ENCODE measurements at regions not wholly inside any gene's neighbourhood (a gene's known extent, or its start where the extent isn't known, plus 50 kb on each side); places are given as distances from the start of the nearest gene placed in this dataset.

- Mint-ChIP-seq H3K4me3 (no peak overlapping the region), H3K9me3 (no peaks in the 10 kb centered on the region), H3K27me3 (ENCODE audit: low read depth) (no peaks in the 10 kb centered on the region), H3K36me3 (ENCODE audit: low read depth) (no peaks in the 10 kb centered on the region), H3K4me1 (no peaks in the 10 kb centered on the region), H3K27ac (no peak overlapping the region)
- no peak for TF ChIP-seq CTCF (IDR thresholded peaks at IDR 0.05; ENCODE audit: unreplicated experiment in 3 of 3)
Measured at GRCh38 chr1:106502659-106503058, 553.8 kb upstream of the PRMT6 start.

GRCh38 chr1:106515375-106515774 is 541.1 kb upstream of the PRMT6 start:
- H3K9me3 Mint-ChIP-seq = no peaks in the 10 kb centered on the region
- no peaks in the 10 kb centered on the region for H3K36me3 Mint-ChIP-seq (ENCODE audit: low read depth)
- no peaks in the 10 kb centered on the region for H3K4me1 Mint-ChIP-seq
- TF ChIP-seq CTCF (IDR thresholded peaks at IDR 0.05; ENCODE audit: unreplicated experiment in 3 of 3) = no peak
- no peak overlapping the region for H3K27ac Mint-ChIP-seq
- H3K27me3 Mint-ChIP-seq (ENCODE audit: low read depth) = no peaks in the 10 kb centered on the region
- H3K4me3 Mint-ChIP-seq = no peak overlapping the region

- H3K9me3 Mint-ChIP-seq = no peaks in the 10 kb centered on the region
- no peaks in the 10 kb centered on the region for H3K27me3 Mint-ChIP-seq (ENCODE audit: low read depth)
- H3K27ac Mint-ChIP-seq = no peak overlapping the region
- no peaks in the 10 kb centered on the region for H3K4me1 Mint-ChIP-seq
- H3K36me3 Mint-ChIP-seq (ENCODE audit: low read depth) = no peaks in the 10 kb centered on the region
- no peak for TF ChIP-seq CTCF (IDR thresholded peaks at IDR 0.05; ENCODE audit: unreplicated experiment in 3 of 3)
- no peak overlapping the region for H3K4me3 Mint-ChIP-seq
Measured at GRCh38 chr1:106517224-106517623, 539.2 kb upstream of the PRMT6 start.

- H3K36me3 Mint-ChIP-seq (ENCODE audit: low read depth) = no peaks in the 10 kb centered on the region
- no peak overlapping the region for H3K27ac Mint-ChIP-seq
- TF ChIP-seq CTCF (IDR thresholded peaks at IDR 0.05; ENCODE audit: unreplicated experiment in 3 of 3) = no peak
- no peak overlapping the region for H3K4me3 Mint-ChIP-seq
- H3K4me1 Mint-ChIP-seq = no peaks in the 10 kb centered on the region
- H3K27me3 Mint-ChIP-seq (ENCODE audit: low read depth) = no peaks in the 10 kb centered on the region
- no peaks in the 10 kb centered on the region for H3K9me3 Mint-ChIP-seq
Measured at GRCh38 chr1:106523497-106523896, 533.0 kb upstream of the PRMT6 start.

GRCh38 chr1:106524631-106525030 is 531.8 kb upstream of the PRMT6 start:
- H3K4me1 Mint-ChIP-seq = no peaks in the 10 kb centered on the region

More at GRCh38 chr1:106524631-106525030, 531.8 kb upstream of the PRMT6 start:
- Mint-ChIP-seq H3K4me3 (no peak overlapping the region), H3K27me3 (ENCODE audit: low read depth) (no peaks in the 10 kb centered on the region), H3K36me3 (ENCODE audit: low read depth) (no peaks in the 10 kb centered on the region), H3K9me3 (no peaks in the 10 kb centered on the region), H3K27ac (no peak overlapping the region)
- no peak for TF ChIP-seq CTCF (IDR thresholded peaks at IDR 0.05; ENCODE audit: unreplicated experiment in 3 of 3)
